ENCODE measurements at regions not wholly inside any gene's neighbourhood (a gene's known extent, or its start where the extent isn't known, plus 50 kb on each side); places are given as distances from the start of the nearest gene placed in this dataset.

DNA sequence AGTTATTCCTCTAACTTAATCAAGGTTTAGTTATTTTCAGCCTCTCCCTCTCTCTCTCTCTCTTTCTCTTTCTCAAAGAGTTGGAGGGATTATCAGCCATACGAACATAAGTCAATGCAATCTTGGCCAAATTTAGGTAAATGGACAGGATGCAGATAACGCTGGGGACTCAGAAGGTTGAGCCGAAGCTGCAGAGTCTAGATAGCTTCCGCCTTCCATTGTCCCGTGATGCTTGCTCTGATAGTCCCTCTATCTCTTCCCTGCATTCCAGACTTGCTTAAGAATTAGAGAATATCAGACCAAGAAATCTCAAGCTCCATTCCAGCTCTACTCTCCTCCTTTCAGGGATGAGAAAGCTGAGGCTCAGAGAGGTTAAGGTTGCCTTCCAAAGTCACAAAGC, 502.8 kb upstream of the TNP1 start:
- TF ChIP-seq, protein P1, sequence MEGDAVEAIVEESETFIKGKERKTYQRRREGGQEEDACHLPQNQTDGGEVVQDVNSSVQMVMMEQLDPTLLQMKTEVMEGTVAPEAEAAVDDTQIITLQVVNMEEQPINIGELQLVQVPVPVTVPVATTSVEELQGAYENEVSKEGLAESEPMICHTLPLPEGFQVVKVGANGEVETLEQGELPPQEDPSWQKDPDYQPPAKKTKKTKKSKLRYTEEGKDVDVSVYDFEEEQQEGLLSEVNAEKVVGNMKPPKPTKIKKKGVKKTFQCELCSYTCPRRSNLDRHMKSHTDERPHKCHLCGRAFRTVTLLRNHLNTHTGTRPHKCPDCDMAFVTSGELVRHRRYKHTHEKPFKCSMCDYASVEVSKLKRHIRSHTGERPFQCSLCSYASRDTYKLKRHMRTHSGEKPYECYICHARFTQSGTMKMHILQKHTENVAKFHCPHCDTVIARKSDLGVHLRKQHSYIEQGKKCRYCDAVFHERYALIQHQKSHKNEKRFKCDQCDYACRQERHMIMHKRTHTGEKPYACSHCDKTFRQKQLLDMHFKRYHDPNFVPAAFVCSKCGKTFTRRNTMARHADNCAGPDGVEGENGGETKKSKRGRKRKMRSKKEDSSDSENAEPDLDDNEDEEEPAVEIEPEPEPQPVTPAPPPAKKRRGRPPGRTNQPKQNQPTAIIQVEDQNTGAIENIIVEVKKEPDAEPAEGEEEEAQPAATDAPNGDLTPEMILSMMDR (IDR thresholded peaks at IDR 0.05) = no peak
- TF ChIP-seq POLR2A (IDR thresholded peaks at IDR 0.05) = no peak
